RCC 7860 (cell line): ENCODE measurements at regions not wholly inside any gene's neighbourhood (a gene's known extent, or its start where the extent isn't known, plus 50 kb on each side); places are given as distances from the start of the nearest gene placed in this dataset.
"Not testable (repeated sequence)": the region's sequence is repeated elsewhere in the genome, so short reads cannot be mapped to it uniquely, and the experiment has no call there.

ENCODE experiments used
- DNase-seq: peaks from one replicate; pipeline ENCODE4 v3.0.0-alpha.2; 2015; ENCODE audit warnings: low spot score
- FAIRE-seq: peaks from 2 replicates; lab custom pipeline; 2012; peaks lifted over from hg19 to GRCh38; lab: Jason Lieb, UNC

GRCh38 chr2:237195396-237196120 is 109.9 kb downstream of the COPS8 start:
- DNase-seq (no peak), FAIRE-seq (no peak)

DNA sequence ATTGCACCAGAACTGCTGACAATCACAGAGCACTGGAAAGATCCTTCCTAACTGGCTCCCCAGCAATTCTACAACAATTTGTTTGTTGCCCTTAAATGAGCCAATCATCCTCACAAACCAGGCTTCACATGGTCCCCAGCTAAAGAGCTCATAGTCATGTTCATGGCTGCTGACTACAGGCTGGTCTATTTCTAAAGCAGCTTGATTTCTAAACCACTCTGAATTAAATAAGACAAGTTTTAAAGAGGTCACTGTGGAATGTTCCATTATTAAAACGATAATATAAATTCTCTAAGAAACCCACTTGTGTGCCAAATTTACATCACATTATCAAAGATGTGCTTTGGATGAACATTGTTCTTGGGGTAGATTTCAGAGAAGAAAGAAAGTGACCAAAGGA is 110.7 kb downstream of the COPS8 start:
- DNase-seq: no peak
- no peak for FAIRE-seq

DNA sequence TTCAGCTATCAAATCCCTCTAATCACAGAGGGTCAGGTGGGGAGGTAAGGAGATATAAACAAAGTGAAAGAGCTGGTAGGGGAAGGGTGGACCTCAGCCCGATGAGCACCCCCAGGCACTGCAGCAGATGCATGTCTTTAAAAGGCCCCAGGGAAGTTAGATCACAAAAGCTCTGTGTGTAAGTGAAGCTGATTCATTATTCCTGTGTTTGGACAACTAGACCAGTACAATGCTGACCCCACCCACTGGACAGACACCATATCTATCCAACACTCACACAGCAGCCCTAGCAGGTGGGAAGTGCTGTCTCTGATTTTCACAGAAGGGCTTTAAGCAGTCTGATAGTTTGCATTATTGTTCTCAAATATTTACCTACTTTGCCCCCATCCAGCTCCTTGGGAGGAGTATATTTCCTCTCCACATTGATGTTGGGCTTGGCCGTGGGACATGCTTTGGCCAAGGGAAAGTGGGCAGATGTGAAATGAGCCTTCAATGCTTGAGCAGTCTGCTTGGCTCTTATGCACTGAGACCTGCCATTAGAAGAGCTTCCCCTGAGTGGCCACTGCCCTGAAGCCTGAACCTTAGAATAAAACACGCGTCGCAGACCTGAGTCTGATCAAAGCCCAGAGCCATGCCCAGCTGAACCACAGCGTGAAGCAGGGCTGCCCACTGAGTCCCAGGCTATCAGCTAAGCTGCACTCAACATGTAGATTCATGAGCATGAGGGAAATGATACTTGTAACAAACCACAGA is 111.4 kb downstream of the COPS8 start:
- no peak for FAIRE-seq
- DNase-seq: no peak

GRCh38 chr2:237198164-237198855 is 112.6 kb downstream of the COPS8 start:
- DNase-seq: no peak
- no peak for FAIRE-seq

GRCh38 chr2:237199082-237199481 is 113.4 kb downstream of the COPS8 start:
- FAIRE-seq: no peak
- DNase-seq: no peak

- FAIRE-seq (no peak), DNase-seq (no peak)
These were observed 113.9 kb downstream of the COPS8 start for GRCh38 chr2:237199577-237199976.

DNA sequence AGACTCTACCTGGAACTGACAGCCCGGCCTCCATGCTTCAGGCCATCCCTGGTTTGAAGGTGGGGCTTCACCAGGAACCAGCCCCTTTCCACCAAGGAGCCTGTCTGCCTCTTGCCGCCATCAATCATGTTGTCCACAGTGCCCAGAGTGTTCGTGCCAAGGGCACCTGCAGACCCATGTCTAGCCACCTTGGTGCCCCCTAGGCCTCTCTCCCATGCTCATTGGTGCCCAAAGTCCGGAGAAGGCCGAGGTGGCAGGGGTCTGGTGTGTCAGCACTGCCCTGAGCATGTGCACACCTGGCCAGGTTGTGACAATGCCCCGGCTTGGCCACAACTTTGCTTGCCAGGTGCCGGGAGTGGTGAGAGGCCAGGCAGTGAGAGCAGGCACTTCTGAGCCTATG is 114.8 kb downstream of the COPS8 start:
- DNase-seq: no peak
- FAIRE-seq: no peak

DNA sequence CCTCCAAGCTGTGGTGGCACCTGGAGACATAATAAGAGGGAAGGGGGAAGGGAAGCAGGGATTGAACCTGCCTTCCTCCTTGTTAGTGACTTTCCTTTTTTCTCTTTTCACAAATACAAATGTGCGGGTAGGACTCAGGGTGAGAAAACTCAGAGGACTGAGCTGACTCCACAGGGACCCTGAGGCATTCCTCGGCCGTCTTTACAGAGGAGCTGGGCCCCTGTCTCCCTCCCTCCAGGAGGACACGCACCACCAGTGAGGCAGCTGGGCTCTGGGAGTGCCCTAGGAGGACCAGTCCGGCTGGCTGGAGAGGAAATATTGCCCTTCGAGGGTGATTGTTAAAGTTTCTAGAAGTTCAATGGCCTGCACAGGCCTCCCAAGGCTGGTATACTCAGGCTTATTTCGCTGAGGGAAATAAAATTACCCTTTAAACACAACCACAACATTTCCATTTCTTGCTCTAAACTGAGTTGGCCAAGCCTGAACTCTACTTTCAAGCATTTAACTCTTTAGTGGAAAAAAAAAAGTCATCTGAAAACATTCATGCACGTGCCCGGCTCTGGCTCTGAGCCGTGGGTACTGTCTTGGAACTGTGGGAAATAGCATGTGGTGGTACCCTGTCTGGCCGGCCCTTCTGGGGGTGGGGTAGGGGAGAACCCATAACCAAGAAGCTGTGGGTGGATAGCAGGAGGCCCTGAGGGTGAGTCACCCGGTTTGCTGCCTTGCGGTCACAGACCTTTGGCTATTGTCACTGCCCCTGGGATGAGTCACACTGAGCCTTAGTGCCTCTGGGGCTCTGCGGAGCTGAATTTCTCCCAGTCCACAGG is 116.0 kb downstream of the COPS8 start:
- DNase-seq: peak; percentile 96
- FAIRE-seq: peak; percentile 97

DNA sequence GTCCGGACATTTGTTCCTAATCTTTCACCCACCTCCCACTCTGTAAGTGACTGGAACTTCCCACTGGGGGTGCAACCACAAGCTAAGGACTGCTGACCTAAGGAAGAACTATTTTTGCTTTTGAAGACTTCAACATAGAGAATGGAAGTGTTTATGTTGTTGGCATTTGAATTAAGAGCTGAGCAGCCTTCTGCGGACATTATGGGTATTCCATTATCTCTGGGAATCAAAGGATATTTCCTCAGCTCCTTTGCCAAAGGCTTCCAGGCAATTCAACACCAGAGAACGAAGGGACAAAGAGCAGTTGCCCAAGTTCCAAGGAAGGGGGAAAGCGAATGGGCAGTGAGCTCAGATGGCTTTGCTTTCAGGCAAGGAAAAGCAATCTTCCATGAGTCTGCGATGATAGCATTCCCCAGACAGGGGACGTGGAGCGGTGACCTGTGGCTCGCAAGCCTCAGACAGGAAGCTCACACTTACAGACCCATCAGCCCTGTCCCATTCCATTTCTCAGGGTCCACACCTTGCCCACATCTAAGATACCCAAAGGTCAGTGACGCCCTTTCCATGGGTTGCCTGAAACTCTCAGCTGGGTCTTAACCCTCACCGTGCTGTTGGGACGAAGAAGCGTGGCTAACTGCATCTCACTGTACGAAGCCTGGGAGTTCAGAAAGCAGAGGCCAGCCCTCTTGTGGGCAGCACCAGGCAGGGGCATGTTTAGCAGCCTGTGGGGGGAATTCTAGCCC is 116.8 kb downstream of the COPS8 start:
- FAIRE-seq (no peak), DNase-seq (peak; percentile 53)

GRCh38 chr2:237205043-237205541 is 119.4 kb downstream of the COPS8 start:
- DNase-seq: no peak
- no peak for FAIRE-seq

DNA sequence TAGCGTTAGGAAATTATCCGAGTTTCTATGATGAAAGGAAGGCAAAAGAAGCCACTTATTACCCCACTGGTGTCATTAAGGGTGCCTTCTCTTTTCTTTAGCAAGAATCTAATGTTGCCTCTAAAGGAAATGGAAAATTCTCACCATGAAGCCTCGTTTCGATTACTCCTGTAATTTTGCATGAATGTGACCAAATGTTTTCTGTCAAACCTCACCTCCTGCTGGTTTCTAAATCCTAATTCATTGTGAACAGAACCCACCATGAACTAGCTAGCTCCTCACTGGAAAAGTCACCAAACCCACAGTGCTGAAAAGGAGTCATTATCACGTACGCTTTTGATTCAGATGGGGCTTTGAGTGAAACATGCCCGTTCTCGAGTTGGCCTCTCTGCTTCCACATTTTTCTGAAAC is 119.9 kb downstream of the COPS8 start:
- FAIRE-seq: no peak
- DNase-seq: no peak

GRCh38 chr2:237207646-237208045 is 122.0 kb downstream of the COPS8 start:
- FAIRE-seq (peak; percentile 72), DNase-seq (peak; percentile 63)

DNA sequence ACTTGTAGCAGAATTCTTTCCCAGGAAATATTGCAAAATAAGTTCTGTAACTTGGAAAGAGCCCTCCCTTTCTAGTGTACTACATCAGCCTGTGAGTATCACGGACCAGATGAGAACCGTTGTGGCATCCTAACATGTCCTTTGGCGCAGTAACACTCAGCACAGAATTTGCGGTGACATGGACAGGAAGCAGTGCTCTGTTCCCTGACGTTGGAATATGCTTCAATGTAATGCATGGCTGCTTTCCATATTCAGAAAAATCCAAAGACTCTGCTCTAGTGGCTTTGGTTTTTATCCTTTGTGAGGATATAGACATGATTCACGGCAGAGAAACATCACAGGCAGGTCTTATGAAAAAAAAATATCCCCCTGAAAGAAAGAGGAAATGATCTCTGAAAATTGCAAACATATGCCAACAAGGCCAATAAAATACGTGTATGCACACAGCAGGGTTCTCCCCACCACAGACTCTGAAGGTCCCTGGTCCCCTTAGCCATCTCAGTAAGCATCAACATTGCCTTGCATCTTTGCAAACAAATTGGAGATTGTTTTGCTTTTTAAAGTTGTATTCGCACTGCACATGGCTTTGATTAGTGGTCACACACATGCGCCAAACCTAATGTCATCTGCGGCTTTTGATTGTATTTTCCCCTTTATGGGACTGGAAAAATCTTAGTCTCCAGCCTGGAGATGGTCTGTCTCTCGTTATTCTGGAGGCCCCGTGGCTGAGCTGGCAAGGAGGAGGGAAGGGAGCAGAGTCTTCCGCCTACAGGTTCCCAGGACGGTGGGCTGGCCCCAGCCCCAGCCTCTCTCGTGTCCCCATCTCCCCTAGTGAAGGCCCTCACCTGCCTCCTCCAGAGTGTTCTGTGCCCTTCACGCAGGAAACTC is 122.9 kb downstream of the COPS8 start:
- DNase-seq (peak; percentile 90), FAIRE-seq (peak; percentile 94)

DNA sequence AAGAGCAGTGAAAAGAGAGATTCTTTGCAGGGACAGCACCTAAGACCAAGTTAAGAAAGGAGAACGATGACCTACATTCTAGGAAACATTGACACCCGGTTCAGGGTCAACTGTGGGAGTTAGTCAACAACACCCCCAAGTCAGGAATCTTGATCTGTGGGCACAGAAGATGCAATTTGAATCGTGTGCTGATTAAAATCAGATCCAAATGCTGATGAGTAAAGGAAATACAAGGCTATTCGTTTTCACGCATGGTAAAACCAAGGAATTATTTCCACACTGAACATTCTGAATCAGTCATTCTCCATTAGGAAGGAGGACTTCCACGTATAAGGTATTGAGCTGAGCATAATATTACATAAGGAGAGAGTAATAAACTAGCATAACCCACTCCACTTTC is 124.2 kb downstream of the COPS8 start:
- FAIRE-seq: no peak
- no peak for DNase-seq

DNA sequence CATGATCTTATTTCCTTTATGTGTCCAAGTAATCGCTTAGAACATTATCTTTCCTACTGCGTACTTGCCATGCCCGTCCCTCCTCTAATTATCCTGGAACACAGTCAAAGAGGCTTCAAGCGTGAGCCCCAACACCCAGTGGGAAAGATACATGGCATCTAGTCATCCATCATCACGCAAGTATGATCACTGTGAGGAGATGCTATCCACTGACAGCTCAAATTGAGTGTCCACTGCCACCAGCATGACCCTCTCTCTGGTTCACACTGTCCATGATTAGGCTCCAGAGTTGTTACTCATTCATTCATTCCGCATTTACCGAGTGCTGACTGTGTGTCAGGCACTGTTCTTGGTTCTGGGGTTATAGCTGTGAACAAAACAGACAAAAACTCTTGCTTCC is 124.6 kb downstream of the COPS8 start:
- FAIRE-seq: no peak
- DNase-seq: no peak

DNA sequence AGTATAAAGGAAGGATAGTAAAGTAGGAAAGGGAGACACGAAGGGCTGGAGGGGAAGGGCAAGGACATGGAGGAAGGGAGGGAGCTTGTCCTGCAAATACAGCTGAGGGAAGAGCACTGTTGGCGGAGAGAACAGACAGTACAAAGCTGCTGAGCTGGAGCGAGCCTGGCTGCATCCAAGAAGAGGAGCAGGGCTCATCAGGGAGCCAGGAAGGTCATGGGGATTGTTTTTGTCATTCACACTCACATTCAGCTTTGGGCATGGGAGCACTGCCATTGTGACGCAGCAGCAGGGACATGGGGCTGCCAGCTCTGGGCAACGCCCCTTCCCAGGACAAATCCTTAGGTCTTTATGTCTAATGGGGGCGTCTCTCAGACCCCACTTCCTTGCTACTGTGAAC is 125.1 kb downstream of the COPS8 start:
- no peak for FAIRE-seq
- no peak for DNase-seq

GRCh38 chr2:237212356-237213279 is 126.9 kb downstream of the COPS8 start:
- FAIRE-seq, DNase-seq: not testable (repeated sequence)
